ENCODE measurements at regions not wholly inside any gene's neighbourhood (a gene's known extent, or its start where the extent isn't known, plus 50 kb on each side); places are given as distances from the start of the nearest gene placed in this dataset.

- Histone ChIP-seq H3K4me2 (ENCODE audit: low read depth, low read length, poor library complexity, severe bottlenecking) (no peak overlapping the region), H2AFZ (ENCODE audit: low read depth, low read length, severe bottlenecking) (no peak overlapping the region), H3K79me2 (ENCODE audit: insufficient read depth, low read length) (no peaks in the 10 kb centered on the region), H3K9ac (ENCODE audit: low read length) (no peak overlapping the region), H3K27ac (ENCODE audit: low read depth, low read length) (no peak overlapping the region), H3K9me2 (replicated peaks; ENCODE audit: insufficient read depth, low read length) (no peaks in the 10 kb centered on the region), H3K9me3 (ENCODE audit: insufficient read depth, low read length) (no peaks in the 10 kb centered on the region), H3K27me3 (ENCODE audit: low read length) (no peaks in the 10 kb centered on the region), H4K20me1 (ENCODE audit: low read depth, low read length) (no peaks in the 10 kb centered on the region), H3K4me3 (ENCODE audit: insufficient read depth, low read length, poor library complexity, severe bottlenecking) (no peak overlapping the region), H3F3A (ENCODE audit: insufficient read depth) (no peaks in the 10 kb centered on the region), H3K36me3 (ENCODE audit: low read length) (no peaks in the 10 kb centered on the region)
- TF ChIP-seq CTCF (IDR thresholded peaks at IDR 0.05; ENCODE audit: insufficient read depth, low read length, poor library complexity, severe bottlenecking) (no peak), EZH2phosphoT487 (conservative IDR thresholded peaks at IDR 0.05; ENCODE audit: low read length) (no peak)
Observed at GRCh38 chr11:32325725-32326124, 109.6 kb downstream of the WT1 start.

GRCh38 chr11:32326522-32326921, 108.8 kb downstream of the WT1 start:
- Histone ChIP-seq H3K36me3 (ENCODE audit: low read length) (no peaks in the 10 kb centered on the region), H3K27ac (ENCODE audit: low read depth, low read length) (no peak overlapping the region), H3K27me3 (ENCODE audit: low read length) (no peaks in the 10 kb centered on the region), H3K9ac (ENCODE audit: low read length) (no peak overlapping the region), H3K9me3 (ENCODE audit: insufficient read depth, low read length) (no peaks in the 10 kb centered on the region), H3K4me3 (ENCODE audit: insufficient read depth, low read length, poor library complexity, severe bottlenecking) (no peak overlapping the region), H2AFZ (ENCODE audit: low read depth, low read length, severe bottlenecking) (no peak overlapping the region), H3K79me2 (ENCODE audit: insufficient read depth, low read length) (no peaks in the 10 kb centered on the region), H3F3A (ENCODE audit: insufficient read depth) (no peaks in the 10 kb centered on the region), H3K9me2 (replicated peaks; ENCODE audit: insufficient read depth, low read length) (no peaks in the 10 kb centered on the region), H4K20me1 (ENCODE audit: low read depth, low read length) (no peaks in the 10 kb centered on the region), H3K4me2 (ENCODE audit: low read depth, low read length, poor library complexity, severe bottlenecking) (no peak overlapping the region)
- TF ChIP-seq CTCF (IDR thresholded peaks at IDR 0.05; ENCODE audit: insufficient read depth, low read length, poor library complexity, severe bottlenecking) (no peak), EZH2phosphoT487 (conservative IDR thresholded peaks at IDR 0.05; ENCODE audit: low read length) (no peak)

- Histone ChIP-seq H3K36me3 (ENCODE audit: low read length) (no peaks in the 10 kb centered on the region), H4K20me1 (ENCODE audit: low read depth, low read length) (no peaks in the 10 kb centered on the region), H3K9me2 (replicated peaks; ENCODE audit: insufficient read depth, low read length) (no peaks in the 10 kb centered on the region), H3K4me3 (ENCODE audit: insufficient read depth, low read length, poor library complexity, severe bottlenecking) (no peak overlapping the region), H3K9me3 (ENCODE audit: insufficient read depth, low read length) (no peaks in the 10 kb centered on the region), H2AFZ (ENCODE audit: low read depth, low read length, severe bottlenecking) (no peak overlapping the region), H3K4me2 (ENCODE audit: low read depth, low read length, poor library complexity, severe bottlenecking) (no peak overlapping the region), H3K79me2 (ENCODE audit: insufficient read depth, low read length) (no peaks in the 10 kb centered on the region), H3K27me3 (ENCODE audit: low read length) (no peaks in the 10 kb centered on the region), H3K27ac (ENCODE audit: low read depth, low read length) (no peak overlapping the region), H3F3A (ENCODE audit: insufficient read depth) (no peaks in the 10 kb centered on the region), H3K9ac (ENCODE audit: low read length) (no peak overlapping the region)
- TF ChIP-seq EZH2phosphoT487 (conservative IDR thresholded peaks at IDR 0.05; ENCODE audit: low read length) = no peak
- TF ChIP-seq CTCF (IDR thresholded peaks at IDR 0.05; ENCODE audit: insufficient read depth, low read length, poor library complexity, severe bottlenecking) = no peak
Observed at GRCh38 chr11:32328392-32328791, 106.9 kb downstream of the WT1 start.

- Histone ChIP-seq H3K9me2 (replicated peaks; ENCODE audit: insufficient read depth, low read length) (no peaks in the 10 kb centered on the region), H4K20me1 (ENCODE audit: low read depth, low read length) (no peaks in the 10 kb centered on the region), H3K36me3 (ENCODE audit: low read length) (no peaks in the 10 kb centered on the region), H3K27ac (ENCODE audit: low read depth, low read length) (no peak overlapping the region), H3K27me3 (ENCODE audit: low read length) (no peaks in the 10 kb centered on the region), H3K9ac (ENCODE audit: low read length) (no peak overlapping the region), H3K79me2 (ENCODE audit: insufficient read depth, low read length) (no peaks in the 10 kb centered on the region), H3F3A (ENCODE audit: insufficient read depth) (no peaks in the 10 kb centered on the region), H3K4me2 (ENCODE audit: low read depth, low read length, poor library complexity, severe bottlenecking) (no peak overlapping the region), H3K9me3 (ENCODE audit: insufficient read depth, low read length) (no peaks in the 10 kb centered on the region), H3K4me3 (ENCODE audit: insufficient read depth, low read length, poor library complexity, severe bottlenecking) (no peak overlapping the region), H2AFZ (ENCODE audit: low read depth, low read length, severe bottlenecking) (no peak overlapping the region)
- TF ChIP-seq EZH2phosphoT487 (conservative IDR thresholded peaks at IDR 0.05; ENCODE audit: low read length) (no peak), CTCF (IDR thresholded peaks at IDR 0.05; ENCODE audit: insufficient read depth, low read length, poor library complexity, severe bottlenecking) (no peak)
Observed at GRCh38 chr11:32331098-32331497, 104.2 kb downstream of the WT1 start.
